AG04449 (cell line): ENCODE measurements at regions not wholly inside any gene's neighbourhood (a gene's known extent, or its start where the extent isn't known, plus 50 kb on each side); places are given as distances from the start of the nearest gene placed in this dataset.

Source experiments
- CTCF ChIA-PET: fragments of 350-600 bp; formaldehyde crosslinking; extraction: SDS; loops from one replicate; lab custom pipeline; 2021; ENCODE audit warnings: antibody characterized with exemption; lab: Yijun Ruan, JAX
- POLR2A ChIA-PET: fragments of 400-600, 350-600 bp; formaldehyde crosslinking; extraction: SDS; loops from one replicate; lab custom pipeline; 2020; ENCODE audit warnings: antibody characterized with exemption, inconsistent platforms; lab: Yijun Ruan, JAX
- DNase-seq: peaks from one replicate; pipeline ENCODE4 v3.0.0-alpha.2; 2010; ENCODE audit warnings: low read depth, low spot score
- H3K4me3 ChIP-seq: 2 replicates; pipeline ENCODE4 v1.5.1; 2011; ENCODE audit warnings: low read depth, mild to moderate bottlenecking, control low read depth, low read length
- TF ChIP-seq, protein P1 (sequence below): IDR thresholded peaks from one replicate; pipeline ENCODE4 v1.5.1; 2011; ENCODE audit warnings: mild to moderate bottlenecking, moderate library complexity, low read length, control low read depth, inconsistent platforms; ENCODE audit not compliant: insufficient read depth; ENCODE audit errors: missing control alignments

DNA sequence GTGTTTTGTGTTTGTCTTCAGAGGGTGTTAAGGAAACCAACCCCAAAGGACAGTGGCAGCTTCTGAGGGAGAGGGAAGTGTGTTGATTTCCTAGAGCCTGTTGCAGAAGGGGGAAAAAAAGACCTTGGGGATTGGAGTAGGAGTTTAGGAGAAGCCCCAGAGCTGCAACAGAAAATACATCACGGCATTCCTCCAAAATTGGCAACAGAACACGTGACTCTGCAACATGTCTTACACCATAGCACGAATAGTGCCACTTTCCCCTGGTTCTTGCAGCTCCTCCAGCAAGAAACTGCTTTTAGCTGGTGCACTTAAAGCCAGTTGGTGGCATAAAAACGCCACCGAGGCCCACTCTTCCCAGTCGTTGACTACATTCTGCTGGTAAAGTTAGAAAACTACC is 473.0 kb downstream of the CD83 start:
- ChIA-PET CTCF (no interaction called here), POLR2A (no interaction called here)
- no peak for DNase-seq
- no peak overlapping the region for H3K4me3 ChIP-seq
- TF ChIP-seq, protein P1, sequence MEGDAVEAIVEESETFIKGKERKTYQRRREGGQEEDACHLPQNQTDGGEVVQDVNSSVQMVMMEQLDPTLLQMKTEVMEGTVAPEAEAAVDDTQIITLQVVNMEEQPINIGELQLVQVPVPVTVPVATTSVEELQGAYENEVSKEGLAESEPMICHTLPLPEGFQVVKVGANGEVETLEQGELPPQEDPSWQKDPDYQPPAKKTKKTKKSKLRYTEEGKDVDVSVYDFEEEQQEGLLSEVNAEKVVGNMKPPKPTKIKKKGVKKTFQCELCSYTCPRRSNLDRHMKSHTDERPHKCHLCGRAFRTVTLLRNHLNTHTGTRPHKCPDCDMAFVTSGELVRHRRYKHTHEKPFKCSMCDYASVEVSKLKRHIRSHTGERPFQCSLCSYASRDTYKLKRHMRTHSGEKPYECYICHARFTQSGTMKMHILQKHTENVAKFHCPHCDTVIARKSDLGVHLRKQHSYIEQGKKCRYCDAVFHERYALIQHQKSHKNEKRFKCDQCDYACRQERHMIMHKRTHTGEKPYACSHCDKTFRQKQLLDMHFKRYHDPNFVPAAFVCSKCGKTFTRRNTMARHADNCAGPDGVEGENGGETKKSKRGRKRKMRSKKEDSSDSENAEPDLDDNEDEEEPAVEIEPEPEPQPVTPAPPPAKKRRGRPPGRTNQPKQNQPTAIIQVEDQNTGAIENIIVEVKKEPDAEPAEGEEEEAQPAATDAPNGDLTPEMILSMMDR: no peak

DNA sequence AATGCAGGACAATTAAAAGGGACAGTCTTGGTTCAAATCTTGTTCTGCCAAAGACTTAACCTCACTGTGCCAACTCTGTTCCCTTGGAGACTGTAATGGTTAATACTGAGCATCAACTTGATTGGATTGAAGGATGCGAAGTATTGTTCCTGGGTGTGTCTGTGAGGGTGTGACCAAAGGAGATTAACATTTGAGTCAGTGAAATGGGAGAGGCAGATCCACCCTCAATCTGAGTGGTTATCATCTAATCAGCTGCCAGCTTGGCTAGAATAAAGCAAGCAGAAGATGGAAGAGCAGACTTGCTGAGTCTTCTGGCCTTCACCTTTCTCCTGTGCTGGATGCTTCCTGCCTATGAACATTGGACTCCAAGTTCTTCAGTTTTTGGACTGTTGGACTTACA is 474.4 kb downstream of the CD83 start:
- CTCF ChIA-PET: no interaction called here
- POLR2A ChIA-PET: no interaction called here
- no peak for DNase-seq
- H3K4me3 ChIP-seq: no peak overlapping the region
- TF ChIP-seq, protein P1: no peak

DNA sequence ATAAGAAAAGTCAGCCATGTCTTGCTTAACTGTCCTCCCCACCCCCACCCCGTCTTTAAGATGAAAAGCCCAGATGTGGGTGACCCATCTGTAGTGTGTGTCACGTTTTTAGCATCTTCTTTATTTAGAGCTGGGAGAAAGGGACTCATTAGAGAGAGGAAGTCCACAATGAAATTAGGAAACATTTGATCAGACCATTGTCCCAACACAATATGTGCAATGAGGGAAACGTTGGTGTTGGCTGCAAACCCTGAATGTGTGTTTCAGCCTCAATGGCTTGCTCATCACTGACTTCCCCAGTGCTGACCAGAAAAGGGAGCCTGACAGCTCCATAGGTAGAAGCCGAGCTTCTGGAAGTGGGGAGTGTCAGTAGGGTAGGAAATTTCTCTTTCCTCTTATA is 475.7 kb downstream of the CD83 start:
- no peak overlapping the region for H3K4me3 ChIP-seq
- CTCF ChIA-PET: no interaction called here
- DNase-seq: no peak
- TF ChIP-seq, protein P1: no peak
- POLR2A ChIA-PET: no interaction called here

DNA sequence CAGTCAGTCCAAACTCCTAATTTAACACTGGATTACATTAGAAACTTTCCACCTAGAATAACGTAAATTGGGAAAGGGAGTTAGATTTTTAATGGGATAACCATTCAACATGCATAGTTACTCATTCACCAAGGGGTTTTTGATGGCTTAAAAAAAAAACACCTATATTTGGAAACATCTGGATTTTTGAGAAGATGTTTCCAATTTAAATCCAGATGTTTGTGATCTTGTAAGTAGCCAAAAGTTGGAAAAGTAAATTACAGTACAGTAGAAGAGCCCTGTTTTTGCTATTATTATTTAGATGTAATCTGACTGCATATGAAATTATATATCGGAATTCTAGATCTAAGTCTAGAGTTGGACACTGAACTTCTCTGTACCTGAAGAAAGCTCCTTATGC is 478.2 kb downstream of the CD83 start:
- ChIA-PET CTCF (interaction anchor here (0.6 kb wide), 1 partner anchor 27 kb away, joined by 3 read pairs; no protein-coding TSS in a partner anchor), POLR2A (no interaction called here)
- TF ChIP-seq, protein P1: no peak
- no peak overlapping the region for H3K4me3 ChIP-seq
- DNase-seq: no peak

DNA sequence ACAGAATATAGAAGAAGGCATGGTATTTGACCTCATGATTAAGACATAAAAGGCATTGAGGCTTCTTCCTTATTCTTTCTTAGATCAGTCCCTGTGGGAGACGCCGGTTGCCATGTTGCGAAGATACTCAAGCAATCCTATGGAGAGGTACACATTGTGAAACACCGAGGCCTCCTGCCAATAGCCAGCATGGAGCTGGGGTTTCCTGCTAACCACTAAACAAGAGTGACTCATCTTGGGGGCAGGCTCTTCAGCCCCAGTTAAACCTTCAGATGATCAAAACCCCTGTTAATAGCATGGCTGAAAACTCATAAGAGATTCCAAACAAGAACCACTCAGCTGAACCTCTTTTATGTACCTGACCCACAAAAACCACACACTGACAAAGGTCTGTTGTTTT is 478.8 kb downstream of the CD83 start:
- H3K4me3 ChIP-seq: no peak overlapping the region
- CTCF ChIA-PET: no interaction called here
- no peak for DNase-seq
- TF ChIP-seq, protein P1: no peak
- POLR2A ChIA-PET: no interaction called here

DNA sequence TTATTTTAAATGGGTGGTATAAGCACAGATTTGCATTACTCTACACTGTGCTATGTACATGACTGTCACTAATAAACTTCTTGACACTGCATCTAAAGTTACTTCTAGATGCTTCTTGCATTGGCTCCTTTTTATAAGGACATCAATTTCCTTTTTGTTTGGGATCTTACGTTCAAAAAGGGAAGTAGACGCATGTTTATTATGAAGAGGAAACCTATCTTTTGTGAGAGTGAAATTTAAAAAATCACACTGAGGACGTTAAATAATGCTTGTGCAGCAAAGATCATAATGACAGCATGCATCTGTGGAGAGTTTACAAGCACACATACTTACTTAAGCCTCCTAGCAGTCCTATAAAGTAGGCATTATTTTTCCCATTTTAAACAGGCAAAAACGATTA is 479.5 kb downstream of the CD83 start:
- H3K4me3 ChIP-seq: no peak overlapping the region
- ChIA-PET POLR2A (no interaction called here), CTCF (no interaction called here)
- TF ChIP-seq, protein P1: no peak
- no peak for DNase-seq
